IPS-NIHi11 (cell line): ENCODE measurements at regions not wholly inside any gene's neighbourhood (a gene's known extent, or its start where the extent isn't known, plus 50 kb on each side); places are given as distances from the start of the nearest gene placed in this dataset.

Experiments
- DNase-seq: peaks from one replicate; pipeline ENCODE4 v3.0.0; 2012; ENCODE audit warnings: mixed read lengths, low spot score

GRCh38 chr9:120292606-120293005 is 287.4 kb downstream of the CDK5RAP2 start:
- DNase-seq, result no peak

GRCh38 chr9:120291050-120291449 is 288.9 kb downstream of the CDK5RAP2 start:
- DNase-seq, result no peak

GRCh38 chr9:120289990-120290975 is 289.7 kb downstream of the CDK5RAP2 start:
- DNase-seq, result no peak

GRCh38 chr9:120289098-120289497 is 290.9 kb downstream of the CDK5RAP2 start:
- no peak for DNase-seq

GRCh38 chr9:120286530-120286929 is 293.4 kb downstream of the CDK5RAP2 start:
- DNase-seq, result no peak

GRCh38 chr9:120284821-120285220 is 295.1 kb downstream of the CDK5RAP2 start:
- DNase-seq, result no peak

- DNase-seq, result no peak
Measured at GRCh38 chr9:120281665-120282064, 298.3 kb downstream of the CDK5RAP2 start.

- DNase-seq, result no peak
Measured at GRCh38 chr9:120267929-120268328, 312.0 kb downstream of the CDK5RAP2 start.

GRCh38 chr9:120265791-120266190 is 314.2 kb downstream of the CDK5RAP2 start:
- DNase-seq, result no peak

- no peak for DNase-seq
Measured at GRCh38 chr9:120264528-120264927, 315.4 kb downstream of the CDK5RAP2 start.

- no peak for DNase-seq
Measured at GRCh38 chr9:120263836-120264235, 316.1 kb downstream of the CDK5RAP2 start.

GRCh38 chr9:120261419-120261818 is 318.5 kb downstream of the CDK5RAP2 start:
- no peak for DNase-seq

GRCh38 chr9:120259100-120259499 is 320.9 kb downstream of the CDK5RAP2 start:
- no peak for DNase-seq

- no peak for DNase-seq
Measured at GRCh38 chr9:120258096-120258495, 321.9 kb downstream of the CDK5RAP2 start.

GRCh38 chr9:120257483-120257882 is 322.5 kb downstream of the CDK5RAP2 start:
- no peak for DNase-seq

GRCh38 chr9:120256146-120256545 is 323.8 kb downstream of the CDK5RAP2 start:
- no peak for DNase-seq

GRCh38 chr9:120252248-120252647 is 327.7 kb downstream of the CDK5RAP2 start:
- no peak for DNase-seq

GRCh38 chr9:120242116-120242811 is 337.7 kb downstream of the CDK5RAP2 start:
- no peak for DNase-seq

GRCh38 chr9:120236596-120236995 is 343.4 kb downstream of the CDK5RAP2 start:
- DNase-seq, result no peak

- no peak for DNase-seq
Measured at GRCh38 chr9:120235081-120235480, 344.9 kb downstream of the CDK5RAP2 start.

- DNase-seq, result no peak
Measured at GRCh38 chr9:120230227-120230626, 349.7 kb downstream of the CDK5RAP2 start.

- DNase-seq, result peak; percentile 33
Measured at GRCh38 chr9:120221844-120222243, 358.1 kb downstream of the CDK5RAP2 start.

GRCh38 chr9:120214332-120214731 is 365.6 kb downstream of the CDK5RAP2 start:
- DNase-seq, result no peak
